ENCODE measurements at regions not wholly inside any gene's neighbourhood (a gene's known extent, or its start where the extent isn't known, plus 50 kb on each side); places are given as distances from the start of the nearest gene placed in this dataset.
A peak's percentile ranks its signal among the peaks of the same experiment; 100 is the strongest.

DNA sequence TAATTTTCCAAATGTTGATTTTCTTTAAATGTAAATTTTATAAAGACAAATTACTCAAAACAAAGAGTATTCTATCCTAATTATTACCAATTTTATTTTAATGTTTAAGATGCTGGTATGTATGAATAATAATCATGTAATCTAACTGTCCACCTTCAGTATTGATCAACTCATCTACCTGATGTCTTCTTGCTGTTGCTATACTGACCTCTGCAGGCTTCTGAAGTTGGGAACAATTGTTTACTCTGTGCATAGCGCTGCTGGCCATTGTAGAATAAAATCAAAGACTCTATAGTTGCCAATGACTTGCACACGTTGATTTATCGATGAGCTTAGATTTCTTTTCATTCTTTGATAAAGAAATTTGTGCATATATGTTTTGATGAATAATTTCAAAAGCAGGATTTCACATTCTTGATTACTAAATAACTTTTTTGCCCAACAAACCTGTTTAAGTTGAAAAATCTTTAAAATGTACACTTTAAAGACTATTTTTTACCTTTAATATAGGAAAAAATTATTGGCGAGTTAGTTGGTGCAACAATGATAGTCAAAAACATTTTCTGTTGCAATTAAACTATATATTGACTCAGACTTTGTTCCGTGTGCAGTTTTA, 282.3 kb downstream of the TFEC start:
- TF ChIP-seq POLR2AphosphoS5 (IDR thresholded peaks at IDR 0.05; ENCODE audit: low read depth) = no peak
- TF ChIP-seq NANOG (IDR thresholded peaks at IDR 0.05; ENCODE audit: borderline replicate concordance) = no peak
- no peak for TF ChIP-seq ZNF114 (CRISPR knock-in tag; IDR thresholded peaks at IDR 0.05)
- peak; percentile 60 to 66 for TF ChIP-seq CTCF (conservative IDR thresholded peaks at IDR 0.05; ENCODE audit: low read depth in 2 of 2)
- no peak for TF ChIP-seq EZH2 (IDR thresholded peaks at IDR 0.05; ENCODE audit: low read depth, unreplicated experiment)
- no peak for TF ChIP-seq EZH2phosphoT487 (IDR thresholded peaks at IDR 0.05; ENCODE audit: unreplicated experiment)
- TF ChIP-seq, protein P1, sequence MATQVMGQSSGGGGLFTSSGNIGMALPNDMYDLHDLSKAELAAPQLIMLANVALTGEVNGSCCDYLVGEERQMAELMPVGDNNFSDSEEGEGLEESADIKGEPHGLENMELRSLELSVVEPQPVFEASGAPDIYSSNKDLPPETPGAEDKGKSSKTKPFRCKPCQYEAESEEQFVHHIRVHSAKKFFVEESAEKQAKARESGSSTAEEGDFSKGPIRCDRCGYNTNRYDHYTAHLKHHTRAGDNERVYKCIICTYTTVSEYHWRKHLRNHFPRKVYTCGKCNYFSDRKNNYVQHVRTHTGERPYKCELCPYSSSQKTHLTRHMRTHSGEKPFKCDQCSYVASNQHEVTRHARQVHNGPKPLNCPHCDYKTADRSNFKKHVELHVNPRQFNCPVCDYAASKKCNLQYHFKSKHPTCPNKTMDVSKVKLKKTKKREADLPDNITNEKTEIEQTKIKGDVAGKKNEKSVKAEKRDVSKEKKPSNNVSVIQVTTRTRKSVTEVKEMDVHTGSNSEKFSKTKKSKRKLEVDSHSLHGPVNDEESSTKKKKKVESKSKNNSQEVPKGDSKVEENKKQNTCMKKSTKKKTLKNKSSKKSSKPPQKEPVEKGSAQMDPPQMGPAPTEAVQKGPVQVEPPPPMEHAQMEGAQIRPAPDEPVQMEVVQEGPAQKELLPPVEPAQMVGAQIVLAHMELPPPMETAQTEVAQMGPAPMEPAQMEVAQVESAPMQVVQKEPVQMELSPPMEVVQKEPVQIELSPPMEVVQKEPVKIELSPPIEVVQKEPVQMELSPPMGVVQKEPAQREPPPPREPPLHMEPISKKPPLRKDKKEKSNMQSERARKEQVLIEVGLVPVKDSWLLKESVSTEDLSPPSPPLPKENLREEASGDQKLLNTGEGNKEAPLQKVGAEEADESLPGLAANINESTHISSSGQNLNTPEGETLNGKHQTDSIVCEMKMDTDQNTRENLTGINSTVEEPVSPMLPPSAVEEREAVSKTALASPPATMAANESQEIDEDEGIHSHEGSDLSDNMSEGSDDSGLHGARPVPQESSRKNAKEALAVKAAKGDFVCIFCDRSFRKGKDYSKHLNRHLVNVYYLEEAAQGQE (IDR thresholded peaks at IDR 0.05; ENCODE audit: unreplicated experiment) = no peak
- no peak for TF ChIP-seq CREB1 (CRISPR knock-in tag; IDR thresholded peaks at IDR 0.05; ENCODE audit: low read depth)
- TF ChIP-seq, protein P2, sequence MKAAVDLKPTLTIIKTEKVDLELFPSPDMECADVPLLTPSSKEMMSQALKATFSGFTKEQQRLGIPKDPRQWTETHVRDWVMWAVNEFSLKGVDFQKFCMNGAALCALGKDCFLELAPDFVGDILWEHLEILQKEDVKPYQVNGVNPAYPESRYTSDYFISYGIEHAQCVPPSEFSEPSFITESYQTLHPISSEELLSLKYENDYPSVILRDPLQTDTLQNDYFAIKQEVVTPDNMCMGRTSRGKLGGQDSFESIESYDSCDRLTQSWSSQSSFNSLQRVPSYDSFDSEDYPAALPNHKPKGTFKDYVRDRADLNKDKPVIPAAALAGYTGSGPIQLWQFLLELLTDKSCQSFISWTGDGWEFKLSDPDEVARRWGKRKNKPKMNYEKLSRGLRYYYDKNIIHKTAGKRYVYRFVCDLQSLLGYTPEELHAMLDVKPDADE (IDR thresholded peaks at IDR 0.05) = no peak
- TF ChIP-seq JUNB (IDR thresholded peaks at IDR 0.05; ENCODE audit: unreplicated experiment) = no peak
- TF ChIP-seq STAT1 (IDR thresholded peaks at IDR 0.05; ENCODE audit: unreplicated experiment) = no peak
- TF ChIP-seq ZNF331 (CRISPR knock-in tag; IDR thresholded peaks at IDR 0.05; ENCODE audit: low read depth) = no peak
- TF ChIP-seq ZNF462 (CRISPR knock-in tag; IDR thresholded peaks at IDR 0.05) = no peak
